HCT116 (cell line): ENCODE measurements at regions not wholly inside any gene's neighbourhood (a gene's known extent, or its start where the extent isn't known, plus 50 kb on each side); places are given as distances from the start of the nearest gene placed in this dataset.

Experiments
- ATAC-seq: fragments of 200-7000 bp; cut with Tn5 transposase; 2 replicates; pipeline ENCODE4 v1.9.1; 2020; ENCODE audit warnings: mild to moderate bottlenecking, moderate library complexity
- BruUV-seq: library from RNA; stranded (reverse); fragments of 400-500 nt; replicated peaks from 2 replicates; lab custom pipeline; 2021; lab: Mats Ljungman, UMichigan
- CTCF ChIA-PET: fragments of 300-600 bp; sonication (Branson Sonifier 250); formaldehyde crosslinking; loops from one replicate; lab custom pipeline; 2021; ENCODE audit warnings: antibody characterized with exemption; lab: Charles Lee
- POLR2A ChIA-PET: fragments of 300-600, 350-600 bp; sonication (Branson Sonifier 250); formaldehyde crosslinking; loops from one replicate; lab custom pipeline; 2021; ENCODE audit warnings: antibody characterized with exemption; lab: Charles Lee
- RAD21 ChIA-PET, 2 experiments: fragments of 300-600 bp; sonication (Branson Sonifier 250); formaldehyde crosslinking; loops; one replicate each; lab custom pipeline; 2023; ENCODE audit warnings: low total read pairs in 2 of 2; ENCODE audit not compliant: uncharacterized antibody in 2 of 2, unreplicated experiment in 2 of 2, low non-redundant PET in 1 of 2; lab: Charles Lee
- DNase-seq: peaks from one replicate; pipeline ENCODE4 v3.0.0-alpha.2; 2010; ENCODE audit warnings: low read depth, low spot score
- H2AFZ ChIP-seq: fragments of 200-600 bp; shearing (Covaris generic), sonication (generic); 2 replicates; pipeline ENCODE4 v1.6.1; 2017; ENCODE audit warnings: low read depth, mixed run types, mixed read lengths, antibody characterized with exemption, low read length; ENCODE audit not compliant: poor library complexity, severe bottlenecking
- H3K27ac ChIP-seq: 2 replicates; pipeline ENCODE4 v1.5.1; 2012; ENCODE audit warnings: low read depth, low read length
- H3K27me3 ChIP-seq: fragments of 200-600 bp; sonication (generic); 2 replicates; pipeline ENCODE4 v1.6.1; 2016; ENCODE audit warnings: mixed run types, low read length, mixed read lengths; ENCODE audit not compliant: insufficient read depth
- H3K36me3 ChIP-seq, 2 experiments: fragments of 200-500 bp in 1 of 2; fragments of 200-600 bp in 1 of 2; sonication (Bioruptor generic) in 1 of 2; sonication (generic) in 1 of 2; 2 replicates each; pipeline versions ENCODE4 v1.5.1 to v1.6.1; 2014 to 2016; ENCODE audit warnings: low read length in 2 of 2, inconsistent platforms in 1 of 2, mixed read lengths in 1 of 2, mixed run types in 1 of 2; ENCODE audit not compliant: insufficient read depth in 2 of 2, control insufficient read depth in 1 of 2
- H3K4me1 ChIP-seq, 2 experiments: fragments of 200-600 bp in 1 of 2; sonication (generic) in 1 of 2; 2 replicates each; pipeline versions ENCODE4 v1.5.1 to v1.6.1; 2012 to 2017; ENCODE audit warnings: low read length in 2 of 2, inconsistent platforms in 1 of 2, mild to moderate bottlenecking in 1 of 2, mixed read lengths in 1 of 2, mixed run types in 1 of 2, moderate library complexity in 1 of 2; ENCODE audit not compliant: insufficient read depth in 2 of 2, control insufficient read depth in 1 of 2
- H3K4me2 ChIP-seq: fragments of 200-600 bp; sonication (generic); 2 replicates; pipeline ENCODE4 v1.6.1; 2017; ENCODE audit warnings: mixed run types, low read length, mixed read lengths
- H3K4me3 ChIP-seq, 2 experiments: fragments of 200-600 bp in 1 of 2; sonication (generic) in 1 of 2; replicated peaks in 1 of 2; 2 replicates each; pipeline ENCODE4 v1.5.1; 2011 to 2016; ENCODE audit warnings: low read length in 2 of 2, control low read depth in 1 of 2, low read depth in 1 of 2, mild to moderate bottlenecking in 1 of 2, mixed read lengths in 1 of 2, mixed run types in 1 of 2
- H3K79me2 ChIP-seq: fragments of 200-600 bp; sonication (generic); 2 replicates; pipeline ENCODE4 v1.6.1; 2017; ENCODE audit warnings: mild to moderate bottlenecking, mixed run types, low read length, moderate library complexity, mixed read lengths; ENCODE audit not compliant: insufficient read depth
- H3K9ac ChIP-seq: fragments of 200-600 bp; sonication (generic); 2 replicates; pipeline ENCODE4 v1.6.1; 2016; ENCODE audit warnings: low read length, mixed read lengths
- H3K9me2 ChIP-seq: fragments of 200-600 bp; sonication (generic), shearing (Covaris generic); 2 replicates; pipeline ENCODE4 v1.6.1; 2017; ENCODE audit warnings: mixed run types, mild to moderate bottlenecking, moderate library complexity; ENCODE audit not compliant: insufficient read depth
- H3K9me3 ChIP-seq, 2 experiments: fragments of 200-500 bp in 1 of 2; fragments of 200-600 bp in 1 of 2; sonication (Bioruptor generic) in 1 of 2; sonication (generic) in 1 of 2; 2 replicates each; pipeline ENCODE4 v1.6.1; 2014 to 2017; ENCODE audit warnings: low read length in 2 of 2, mixed read lengths in 2 of 2, inconsistent platforms in 1 of 2, low read depth in 1 of 2, mild to moderate bottlenecking in 1 of 2, mixed run types in 1 of 2, moderate library complexity in 1 of 2; ENCODE audit not compliant: control insufficient read depth in 1 of 2, insufficient read depth in 1 of 2
- H4K20me1 ChIP-seq: fragments of 200-600 bp; sonication (generic), shearing (Covaris generic); 2 replicates; pipeline ENCODE4 v1.6.1; 2017; ENCODE audit warnings: mixed run types, mild to moderate bottlenecking, moderate library complexity; ENCODE audit not compliant: insufficient read depth
- EGR1 ChIP-seq: IDR thresholded peaks from 2 replicates; pipeline ENCODE4 v1.6.1; 2012; ENCODE audit warnings: low read depth
- MAX ChIP-seq: IDR thresholded peaks from 2 replicates; pipeline ENCODE4 v1.6.1; 2012
- POLR2A ChIP-seq: IDR thresholded peaks from 2 replicates; pipeline ENCODE4 v1.7.0; 2011; ENCODE audit warnings: borderline replicate concordance; ENCODE audit not compliant: insufficient read depth, insufficient read length; ENCODE audit errors: extremely low read depth
- POLR2AphosphoS5 ChIP-seq: IDR thresholded peaks from 2 replicates; pipeline ENCODE4 v1.6.1; 2011; ENCODE audit warnings: mild to moderate bottlenecking, low read depth, low read length, moderate library complexity
- REST ChIP-seq: IDR thresholded peaks from 2 replicates; pipeline ENCODE4 v1.6.1; 2012; ENCODE audit warnings: low read depth
- SRF ChIP-seq: IDR thresholded peaks from 2 replicates; pipeline ENCODE4 v1.6.1; 2012; ENCODE audit warnings: low read depth
- TCF7L2 ChIP-seq: IDR thresholded peaks from 2 replicates; pipeline ENCODE4 v1.7.0; 2011; ENCODE audit warnings: borderline replicate concordance, inconsistent platforms; ENCODE audit not compliant: insufficient read depth, insufficient read length; ENCODE audit errors: extremely low read depth
- ZNF274 ChIP-seq: fragments of 200-500 bp; sonication (Bioruptor generic); IDR thresholded peaks from 2 replicates; pipeline ENCODE4 v1.6.1; 2014; ENCODE audit warnings: mild to moderate bottlenecking, low read depth, low read length, inconsistent platforms
- intact Hi-C: fragments of 100-400 bp; cut with micrococcal nuclease; formaldehyde crosslinking; loops from 2 replicates; pipeline ENCODE4 v1.10.0; 2022
- TF ChIP-seq, protein P1 (sequence below): IDR thresholded peaks from 2 replicates; pipeline ENCODE4 v1.6.1; 2012

GRCh38 chr5:23007762-23008161 is 154.6 kb upstream of the CDH12 start:
- Histone ChIP-seq H4K20me1 (no peaks in the 10 kb centered on the region), H3K27ac (no peak overlapping the region), H3K4me3 (no peak overlapping the region), H3K4me2 (no peak overlapping the region), H3K9me3 (peaks cover 14 to 25% of the 10 kb centered on the region in 2 experiments; a peak in 2 of 4 replicates), H3K36me3 (no peaks in the 10 kb centered on the region), H3K9ac (no peak overlapping the region), H3K79me2 (no peaks in the 10 kb centered on the region), H3K4me1 (no peaks in the 10 kb centered on the region), H3K27me3 (no peaks in the 10 kb centered on the region), H3K9me2 (no peaks in the 10 kb centered on the region), H2AFZ (no peak overlapping the region)
- no TSS peak for BruUV-seq
- ChIA-PET RAD21 (no interaction called here), POLR2A (no interaction called here), CTCF (no interaction called here)
- intact Hi-C loops: no loop called here
- ATAC-seq (no peak), DNase-seq (no peak)
- TF ChIP-seq TCF7L2 (no peak), EGR1 (no peak)
- TF ChIP-seq, protein P1, sequence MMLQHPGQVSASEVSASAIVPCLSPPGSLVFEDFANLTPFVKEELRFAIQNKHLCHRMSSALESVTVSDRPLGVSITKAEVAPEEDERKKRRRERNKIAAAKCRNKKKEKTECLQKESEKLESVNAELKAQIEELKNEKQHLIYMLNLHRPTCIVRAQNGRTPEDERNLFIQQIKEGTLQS: no peak

GRCh38 chr5:23007236-23007635 is 154.1 kb upstream of the CDH12 start:
- Histone ChIP-seq H3K27me3 (no peaks in the 10 kb centered on the region), H4K20me1 (no peaks in the 10 kb centered on the region), H3K4me1 (no peaks in the 10 kb centered on the region), H3K9me2 (no peaks in the 10 kb centered on the region), H3K9ac (no peak overlapping the region), H3K9me3 (peaks cover 14 to 25% of the 10 kb centered on the region in 2 experiments; a peak in 2 of 4 replicates), H3K79me2 (no peaks in the 10 kb centered on the region), H2AFZ (no peak overlapping the region), H3K36me3 (no peaks in the 10 kb centered on the region), H3K27ac (no peak overlapping the region), H3K4me2 (no peak overlapping the region), H3K4me3 (no peak overlapping the region)
- ChIA-PET POLR2A (no interaction called here), CTCF (no interaction called here), RAD21 (no interaction called here)
- intact Hi-C loops: no loop called here
- TF ChIP-seq MAX (no peak), ZNF274 (no peak), TCF7L2 (no peak), REST (no peak), SRF (no peak), POLR2AphosphoS5 (no peak), POLR2A (no peak)
- DNase-seq: no peak
- no TSS peak for BruUV-seq
- no peak for ATAC-seq
